ENCODE measurements at regions not wholly inside any gene's neighbourhood (a gene's known extent, or its start where the extent isn't known, plus 50 kb on each side); places are given as distances from the start of the nearest gene placed in this dataset.
"Not testable (repeated sequence)": the region's sequence is repeated elsewhere in the genome, so short reads cannot be mapped to it uniquely, and the experiment has no call there.

- DNase-seq = no peak
Measured at GRCh38 chr20:53792946-53793536, 199.4 kb upstream of the ZNF217 start.

- no peak for DNase-seq
Measured at GRCh38 chr20:53789989-53790675, 196.5 kb upstream of the ZNF217 start.

- no peak for DNase-seq
Measured at GRCh38 chr20:53788253-53789022, 194.8 kb upstream of the ZNF217 start.

GRCh38 chr20:53787491-53787931 lies 193.9 kb upstream of the ZNF217 start:
- DNase-seq = peak; percentile 39

GRCh38 chr20:53786445-53787267 lies 193.0 kb upstream of the ZNF217 start:
- DNase-seq = no peak

GRCh38 chr20:53786071-53786444 lies 192.4 kb upstream of the ZNF217 start:
- no peak for DNase-seq

- DNase-seq = no peak
Measured at GRCh38 chr20:53785320-53785719, 191.7 kb upstream of the ZNF217 start.

- DNase-seq = no peak
Measured at GRCh38 chr20:53783768-53784167, 190.1 kb upstream of the ZNF217 start.

- no peak for DNase-seq
Measured at GRCh38 chr20:53782612-53783246, 189.1 kb upstream of the ZNF217 start.

- no peak for DNase-seq
Measured at GRCh38 chr20:53779822-53780221, 186.2 kb upstream of the ZNF217 start.

GRCh38 chr20:53778736-53779135 lies 185.1 kb upstream of the ZNF217 start:
- no peak for DNase-seq

GRCh38 chr20:53778041-53778516 lies 184.4 kb upstream of the ZNF217 start:
- DNase-seq = no peak

GRCh38 chr20:53777402-53777801 lies 183.8 kb upstream of the ZNF217 start:
- not testable (repeated sequence) for DNase-seq

GRCh38 chr20:53776858-53777257 lies 183.2 kb upstream of the ZNF217 start:
- no peak for DNase-seq

GRCh38 chr20:53774461-53775203 lies 181.0 kb upstream of the ZNF217 start:
- peak; percentile 98 for DNase-seq

GRCh38 chr20:53773792-53774401 lies 180.3 kb upstream of the ZNF217 start:
- DNase-seq = peak; percentile 99

- not testable (repeated sequence) for DNase-seq
Measured at GRCh38 chr20:53773066-53773791, 179.6 kb upstream of the ZNF217 start.

- peak; percentile 42 for DNase-seq
Measured at GRCh38 chr20:53769041-53769440, 175.4 kb upstream of the ZNF217 start.

GRCh38 chr20:53768329-53768728 lies 174.7 kb upstream of the ZNF217 start:
- no peak for DNase-seq
